ENCODE measurements at regions not wholly inside any gene's neighbourhood (a gene's known extent, or its start where the extent isn't known, plus 50 kb on each side); places are given as distances from the start of the nearest gene placed in this dataset.

- no TSS peak for BruUV-seq (replicated peaks)
- in situ Hi-C loops (cut with HindIII; ENCODE audit: low pct_unique_long_range_greater_than_20kb, low sequenced_read_pairs) (no loop called here), intact Hi-C loops (cut with micrococcal nuclease; ENCODE audit: unreplicated experiment) (no loop called here)
- ATAC-seq: no peak
- DNase-seq (ENCODE audit: low read depth, low spot score): no peak
- CTCF ChIA-PET: no interaction called here
- TF ChIP-seq, protein P1, sequence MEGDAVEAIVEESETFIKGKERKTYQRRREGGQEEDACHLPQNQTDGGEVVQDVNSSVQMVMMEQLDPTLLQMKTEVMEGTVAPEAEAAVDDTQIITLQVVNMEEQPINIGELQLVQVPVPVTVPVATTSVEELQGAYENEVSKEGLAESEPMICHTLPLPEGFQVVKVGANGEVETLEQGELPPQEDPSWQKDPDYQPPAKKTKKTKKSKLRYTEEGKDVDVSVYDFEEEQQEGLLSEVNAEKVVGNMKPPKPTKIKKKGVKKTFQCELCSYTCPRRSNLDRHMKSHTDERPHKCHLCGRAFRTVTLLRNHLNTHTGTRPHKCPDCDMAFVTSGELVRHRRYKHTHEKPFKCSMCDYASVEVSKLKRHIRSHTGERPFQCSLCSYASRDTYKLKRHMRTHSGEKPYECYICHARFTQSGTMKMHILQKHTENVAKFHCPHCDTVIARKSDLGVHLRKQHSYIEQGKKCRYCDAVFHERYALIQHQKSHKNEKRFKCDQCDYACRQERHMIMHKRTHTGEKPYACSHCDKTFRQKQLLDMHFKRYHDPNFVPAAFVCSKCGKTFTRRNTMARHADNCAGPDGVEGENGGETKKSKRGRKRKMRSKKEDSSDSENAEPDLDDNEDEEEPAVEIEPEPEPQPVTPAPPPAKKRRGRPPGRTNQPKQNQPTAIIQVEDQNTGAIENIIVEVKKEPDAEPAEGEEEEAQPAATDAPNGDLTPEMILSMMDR (IDR thresholded peaks at IDR 0.05): no peak
- no peak for TF ChIP-seq SIN3A (IDR thresholded peaks at IDR 0.05; ENCODE audit: borderline replicate concordance, insufficient read depth, low read depth, low read length)
- TF ChIP-seq, protein P2, sequence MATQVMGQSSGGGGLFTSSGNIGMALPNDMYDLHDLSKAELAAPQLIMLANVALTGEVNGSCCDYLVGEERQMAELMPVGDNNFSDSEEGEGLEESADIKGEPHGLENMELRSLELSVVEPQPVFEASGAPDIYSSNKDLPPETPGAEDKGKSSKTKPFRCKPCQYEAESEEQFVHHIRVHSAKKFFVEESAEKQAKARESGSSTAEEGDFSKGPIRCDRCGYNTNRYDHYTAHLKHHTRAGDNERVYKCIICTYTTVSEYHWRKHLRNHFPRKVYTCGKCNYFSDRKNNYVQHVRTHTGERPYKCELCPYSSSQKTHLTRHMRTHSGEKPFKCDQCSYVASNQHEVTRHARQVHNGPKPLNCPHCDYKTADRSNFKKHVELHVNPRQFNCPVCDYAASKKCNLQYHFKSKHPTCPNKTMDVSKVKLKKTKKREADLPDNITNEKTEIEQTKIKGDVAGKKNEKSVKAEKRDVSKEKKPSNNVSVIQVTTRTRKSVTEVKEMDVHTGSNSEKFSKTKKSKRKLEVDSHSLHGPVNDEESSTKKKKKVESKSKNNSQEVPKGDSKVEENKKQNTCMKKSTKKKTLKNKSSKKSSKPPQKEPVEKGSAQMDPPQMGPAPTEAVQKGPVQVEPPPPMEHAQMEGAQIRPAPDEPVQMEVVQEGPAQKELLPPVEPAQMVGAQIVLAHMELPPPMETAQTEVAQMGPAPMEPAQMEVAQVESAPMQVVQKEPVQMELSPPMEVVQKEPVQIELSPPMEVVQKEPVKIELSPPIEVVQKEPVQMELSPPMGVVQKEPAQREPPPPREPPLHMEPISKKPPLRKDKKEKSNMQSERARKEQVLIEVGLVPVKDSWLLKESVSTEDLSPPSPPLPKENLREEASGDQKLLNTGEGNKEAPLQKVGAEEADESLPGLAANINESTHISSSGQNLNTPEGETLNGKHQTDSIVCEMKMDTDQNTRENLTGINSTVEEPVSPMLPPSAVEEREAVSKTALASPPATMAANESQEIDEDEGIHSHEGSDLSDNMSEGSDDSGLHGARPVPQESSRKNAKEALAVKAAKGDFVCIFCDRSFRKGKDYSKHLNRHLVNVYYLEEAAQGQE (IDR thresholded peaks at IDR 0.05; ENCODE audit: insufficient read depth in 1 of 2, low read depth in 2 of 2, low read length in 1 of 2): no peak
- TF ChIP-seq TCF7L2 (IDR thresholded peaks at IDR 0.05; ENCODE audit: low read depth, low read length): no peak
- TF ChIP-seq POLR2AphosphoS5 (IDR thresholded peaks at IDR 0.05; ENCODE audit: low read depth, low read length): no peak
- Histone ChIP-seq H3K27ac (ENCODE audit: low read length) (no peak overlapping the region), H3K4me3 (ENCODE audit: low read depth in 2 of 2, low read length in 2 of 2) (no peak overlapping the region), H3K27me3 (ENCODE audit: control insufficient read depth, insufficient read depth, low read length) (no peaks in the 10 kb centered on the region), H3K4me1 (ENCODE audit: control insufficient read depth, insufficient read depth, low read length) (no peaks in the 10 kb centered on the region), H3K36me3 (ENCODE audit: control insufficient read depth, insufficient read depth, low read length) (no peaks in the 10 kb centered on the region), H3K9me3 (ENCODE audit: control insufficient read depth, insufficient read depth, low read depth, low read length) (no peaks in the 10 kb centered on the region)
- POLR2A ChIA-PET: no interaction called here
Measured at GRCh38 chr2:80947601-80948130, 643.1 kb upstream of the LRRTM1 start.

- TF ChIP-seq, protein P2 (IDR thresholded peaks at IDR 0.05; ENCODE audit: insufficient read depth in 1 of 2, low read depth in 2 of 2, low read length in 1 of 2): no peak
- TF ChIP-seq POLR2AphosphoS5 (IDR thresholded peaks at IDR 0.05; ENCODE audit: low read depth, low read length): no peak
- TF ChIP-seq SIN3A (IDR thresholded peaks at IDR 0.05; ENCODE audit: borderline replicate concordance, insufficient read depth, low read depth, low read length): no peak
- no peak for TF ChIP-seq TCF7L2 (IDR thresholded peaks at IDR 0.05; ENCODE audit: low read depth, low read length)
- TF ChIP-seq, protein P1 (IDR thresholded peaks at IDR 0.05): no peak
Measured at GRCh38 chr2:80943487-80943886, 638.9 kb upstream of the LRRTM1 start.

More at GRCh38 chr2:80943487-80943886, 638.9 kb upstream of the LRRTM1 start:
- in situ Hi-C loops (cut with HindIII; ENCODE audit: low pct_unique_long_range_greater_than_20kb, low sequenced_read_pairs): no loop called here
- ChIA-PET CTCF (no interaction called here), POLR2A (no interaction called here)
- DNase-seq (ENCODE audit: low read depth, low spot score): no peak
- no peak overlapping the region for H3K4me3 ChIP-seq (ENCODE audit: low read depth in 2 of 2, low read length in 2 of 2)
- intact Hi-C loops (cut with micrococcal nuclease; ENCODE audit: unreplicated experiment): no loop called here
- H3K36me3 ChIP-seq (ENCODE audit: control insufficient read depth, insufficient read depth, low read length): no peaks in the 10 kb centered on the region
- H3K4me1 ChIP-seq (ENCODE audit: control insufficient read depth, insufficient read depth, low read length): no peaks in the 10 kb centered on the region
- H3K27me3 ChIP-seq (ENCODE audit: control insufficient read depth, insufficient read depth, low read length): no peaks in the 10 kb centered on the region
- no peak overlapping the region for H3K27ac ChIP-seq (ENCODE audit: low read length)
- no peaks in the 10 kb centered on the region for H3K9me3 ChIP-seq (ENCODE audit: control insufficient read depth, insufficient read depth, low read depth, low read length)
- no peak for ATAC-seq
- BruUV-seq (replicated peaks): no TSS peak

Measured in Panc1 (cell line).